Ovary (tissue), 7 donors: ENCODE measurements at regions not wholly inside any gene's neighbourhood (a gene's known extent, or its start where the extent isn't known, plus 50 kb on each side); places are given as distances from the start of the nearest gene placed in this dataset.

ENCODE experiments used
- DNase-seq, 5 donors: peaks; one replicate each; pipeline ENCODE4 v3.0.0-alpha.2; 2019 to 2020
- H3K27ac ChIP-seq, 2 donors: fragments of 200-600 bp; one replicate each; pipeline versions ENCODE4 v1.5.1 to v1.8.0; 2019 to 2022
- H3K27me3 ChIP-seq: fragments of 200-600 bp; one replicate; pipeline ENCODE4 v1.8.0; 2022
- H3K36me3 ChIP-seq: fragments of 200-600 bp; sonication (generic); one replicate; pipeline ENCODE4 v1.5.1; 2019
- H3K4me1 ChIP-seq: one replicate; pipeline ENCODE4 v1.8.1; 2013; ENCODE audit warnings: mild to moderate bottlenecking, moderate library complexity; ENCODE audit not compliant: insufficient read depth
- H3K4me3 ChIP-seq: fragments of 200-600 bp; sonication (generic); one replicate; pipeline ENCODE4 v1.5.1; 2017
- H3K9me3 ChIP-seq, 2 donors: fragments of 200-600 bp in 1 of 2; sonication (generic) in 1 of 2; one replicate each; pipeline versions ENCODE4 v1.5.1 to v1.8.1; 2013 to 2019; ENCODE audit warnings: mild to moderate bottlenecking in 1 of 2, moderate library complexity in 1 of 2
- CTCF ChIP-seq, 3 donors: fragments of 450-650 bp in 2 of 3; fragments of 200-600 bp in 1 of 3; IDR thresholded peaks; one replicate each; pipeline versions ENCODE4 v1.5.1 to v1.8.0; 2016 to 2022; ENCODE audit warnings: antibody characterized with exemption in 3 of 3, mild to moderate bottlenecking in 1 of 3
- EP300 ChIP-seq: sonication (generic); formaldehyde crosslinking; IDR thresholded peaks from one replicate; pipeline ENCODE4 v1.6.1; 2017; ENCODE audit warnings: antibody characterized with exemption
- POLR2A ChIP-seq: fragments of 450-650 bp; IDR thresholded peaks from one replicate; pipeline ENCODE4 v1.6.1; 2017; ENCODE audit warnings: antibody characterized with exemption, mild to moderate bottlenecking, moderate library complexity
- WGBS, 3 donors: extraction: QIAGEN DNeasy Blood & Tissue Kit in 1 of 3; methylation state at CpG; one replicate each; pipeline versions ENCODE4 v1.1.5 to v1.1.7; 2013 to 2017; 5-methylcytosine and 5-hydroxymethylcytosine counted together
- intact Hi-C, 4 donors: fragments of 100-400 bp; cut with DNase I; formaldehyde crosslinking; loops; one replicate each; pipeline versions ENCODE4 v1.11.0 to v1.15.1; 2022 to 2023
- donor health status: DM: no; HTN: no; CAD: no; lungs with moderate emphysema.
- donor health status: DM: no; HTN: no; CAD: no.
- donor health status: Bipolar disorder and iron deficiency.
- donor health status: DM: no; HTN: no; CAD: no.
- donor health status: DM: yes; HTN: yes; CAD: no.

DNA sequence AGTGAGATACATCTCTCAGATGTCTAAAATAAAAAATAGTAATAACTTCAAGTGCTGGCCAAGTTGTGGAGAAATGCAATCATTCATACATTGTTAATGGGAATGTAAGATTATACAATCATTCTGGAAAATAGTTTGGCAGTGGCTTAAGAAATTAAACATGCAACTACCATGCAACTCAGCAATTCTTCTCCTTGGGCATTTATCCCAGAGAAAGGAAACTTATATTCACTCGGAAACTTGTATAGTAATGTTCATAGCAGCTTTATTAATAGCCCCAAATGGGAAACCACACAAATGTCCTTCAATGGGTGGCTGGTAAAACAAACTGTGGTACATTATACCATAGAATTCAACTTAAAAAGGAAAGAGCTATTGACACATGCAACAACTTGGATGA, 274.0 kb upstream of the SPRED2 start:
- intact Hi-C loops = no loop called here
- H3K4me1 ChIP-seq = no peaks in the 10 kb centered on the region
- DNase-seq = no peak
- no peaks in the 10 kb centered on the region for H3K36me3 ChIP-seq
- H3K4me3 ChIP-seq = no peak overlapping the region
- TF ChIP-seq CTCF (IDR thresholded peaks at IDR 0.05) (no peak), EP300 (no peak), POLR2A (no peak)
- no peaks in the 10 kb centered on the region for H3K27me3 ChIP-seq
- no peaks in the 10 kb centered on the region for H3K9me3 ChIP-seq
- WGBS, 3 donors = 69 to 87% (median 75%) methylated on average over 1 of the region's 1 CpG
- H3K27ac ChIP-seq = no peak overlapping the region

DNA sequence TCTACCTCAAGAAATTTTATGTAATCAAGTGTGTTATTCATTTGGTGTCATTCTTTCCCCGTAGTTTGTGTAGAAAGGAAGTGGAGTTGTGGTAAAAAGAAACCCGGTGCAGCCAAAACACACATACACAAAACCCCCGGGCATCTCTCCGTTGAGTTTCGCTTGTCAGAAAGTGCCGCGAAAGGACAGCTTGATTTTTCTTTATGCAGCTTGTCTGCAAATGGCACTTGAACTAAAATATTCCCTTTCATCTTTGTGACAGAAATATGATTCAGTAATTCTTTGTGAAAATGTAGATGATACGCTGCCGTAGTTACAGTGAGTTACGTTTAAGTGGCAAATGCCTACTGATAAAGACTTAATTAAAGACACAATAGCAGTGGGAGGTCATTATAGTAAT, 268.8 kb upstream of the SPRED2 start:
- DNase-seq = no peak
- no peak overlapping the region for H3K4me3 ChIP-seq
- no peaks in the 10 kb centered on the region for H3K9me3 ChIP-seq
- 91 to 93% (median 92%) methylated on average over 10 of the region's 10 CpGs for WGBS, 3 donors
- intact Hi-C loops = no loop called here
- no peak overlapping the region for H3K27ac ChIP-seq
- no peaks in the 10 kb centered on the region for H3K4me1 ChIP-seq
- H3K36me3 ChIP-seq = no peaks in the 10 kb centered on the region
- TF ChIP-seq POLR2A = no peak
- no peak for TF ChIP-seq CTCF (IDR thresholded peaks at IDR 0.05)
- TF ChIP-seq EP300 = no peak
- no peaks in the 10 kb centered on the region for H3K27me3 ChIP-seq

DNA sequence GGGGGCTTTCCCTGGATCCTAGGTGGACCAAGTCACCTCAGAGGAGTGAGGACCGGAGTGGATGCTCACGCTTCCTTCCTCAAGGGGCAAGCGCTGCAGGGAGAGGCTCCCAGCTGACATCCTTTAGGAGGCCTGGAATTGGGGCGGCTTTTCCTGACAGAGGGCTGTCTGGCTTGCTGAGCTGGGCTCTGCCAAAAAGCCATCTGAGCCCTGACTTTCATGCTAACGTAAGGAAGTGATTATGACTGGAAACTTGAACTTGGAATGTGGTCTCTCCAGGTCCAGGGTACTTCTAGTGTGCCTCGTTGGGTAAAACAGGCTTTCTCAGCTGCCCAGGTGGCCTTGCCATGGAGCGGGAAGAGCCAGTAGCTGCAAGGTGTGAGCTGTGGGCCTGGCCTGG, 268.3 kb upstream of the SPRED2 start:
- Histone ChIP-seq H3K36me3 (no peaks in the 10 kb centered on the region), H3K27me3 (no peaks in the 10 kb centered on the region), H3K27ac (no peak overlapping the region), H3K9me3 (no peaks in the 10 kb centered on the region), H3K4me1 (no peaks in the 10 kb centered on the region), H3K4me3 (no peak overlapping the region)
- intact Hi-C loops = no loop called here
- TF ChIP-seq POLR2A (no peak), CTCF (IDR thresholded peaks at IDR 0.05) (no peak), EP300 (no peak)
- WGBS, 3 donors = 84 to 86% (median 85%) methylated on average over 7 of the region's 7 CpGs
- DNase-seq = no peak

DNA sequence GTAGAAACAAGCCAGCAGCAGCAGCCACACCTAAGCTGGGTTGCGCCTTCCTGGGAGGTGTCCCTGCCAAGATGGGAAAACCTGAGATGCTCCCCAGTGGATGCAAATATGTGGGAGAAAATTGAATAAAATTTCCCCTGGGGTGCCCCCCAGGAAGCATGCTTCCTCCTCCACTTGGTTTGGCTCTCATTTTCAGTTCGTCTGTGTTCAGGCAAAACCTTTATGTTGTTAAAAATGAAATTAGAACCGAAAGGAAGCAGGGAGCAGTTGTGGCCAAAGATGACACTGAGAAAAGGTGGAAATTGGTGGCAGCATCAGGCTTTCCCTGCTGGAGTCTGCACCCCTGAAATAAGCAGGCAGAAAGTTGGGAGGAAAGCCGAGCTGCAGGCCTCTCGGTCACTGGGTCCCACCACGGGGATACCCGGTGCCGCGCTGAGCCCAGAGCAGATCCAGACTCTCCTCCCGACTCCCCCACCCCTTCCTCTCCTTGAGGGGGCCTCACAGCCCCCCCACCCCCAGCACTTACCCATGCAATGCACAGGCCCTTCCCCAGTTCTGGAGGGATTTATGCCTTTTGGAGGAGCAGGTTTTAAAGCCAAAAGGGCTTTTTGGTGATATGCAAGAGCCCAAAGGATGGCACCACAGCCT, 267.7 kb upstream of the SPRED2 start:
- TF ChIP-seq POLR2A (no peak), EP300 (no peak), CTCF (IDR thresholded peaks at IDR 0.05) (no peak)
- H3K36me3 ChIP-seq = no peaks in the 10 kb centered on the region
- DNase-seq = no peak
- H3K4me1 ChIP-seq = no peaks in the 10 kb centered on the region
- intact Hi-C loops = no loop called here
- H3K27me3 ChIP-seq = no peaks in the 10 kb centered on the region
- WGBS, 3 donors = 79 to 90% (median 82%) methylated on average over 10 of the region's 10 CpGs
- no peaks in the 10 kb centered on the region for H3K9me3 ChIP-seq
- no peak overlapping the region for H3K4me3 ChIP-seq
- no peak overlapping the region for H3K27ac ChIP-seq
